Lower leg skin (tissue), 4 donors: ENCODE measurements at regions not wholly inside any gene's neighbourhood (a gene's known extent, or its start where the extent isn't known, plus 50 kb on each side); places are given as distances from the start of the nearest gene placed in this dataset.

Experiments used
- DNase-seq, 2 donors: peaks; one replicate each; pipeline ENCODE4 v3.0.0-alpha.2; 2019; ENCODE audit warnings: low spot score in 2 of 2
- H3K4me3 ChIP-seq: fragments of 200-600 bp; sonication (generic); 2 replicates; pipeline ENCODE4 v1.5.1; 2017; ENCODE audit warnings: mild to moderate bottlenecking, low read depth; ENCODE audit not compliant: poor library complexity, severe bottlenecking
- CTCF ChIP-seq, 3 donors: fragments of 450-650 bp; IDR thresholded peaks; one replicate each; pipeline ENCODE4 v1.5.1; 2016; ENCODE audit warnings: antibody characterized with exemption in 3 of 3, mild to moderate bottlenecking in 3 of 3, moderate library complexity in 2 of 3
- POLR2A ChIP-seq, 2 donors: fragments of 450-650 bp; IDR thresholded peaks; one replicate each; pipeline ENCODE4 v1.6.1; 2016 to 2017; ENCODE audit warnings: antibody characterized with exemption in 2 of 2, mild to moderate bottlenecking in 1 of 2, moderate library complexity in 1 of 2
- WGBS, 2 donors: methylation state at CpG; one replicate each; pipeline ENCODE4 v1.1.5; 2018; 5-methylcytosine and 5-hydroxymethylcytosine counted together
- intact Hi-C: fragments of 100-400 bp; cut with DNase I; formaldehyde crosslinking; loops from one replicate; pipeline ENCODE4 v1.15.0; 2023; ENCODE audit warnings: low total_unique reads

- 52 to 66% methylated on average over 2 of the region's 2 CpGs for WGBS, 2 donors
These were observed 987.3 kb downstream of the ADGRL2 start for GRCh38 chr1:82788038-82788437.

GRCh38 chr1:82786883-82787282 lies 986.1 kb downstream of the ADGRL2 start:
- intact Hi-C loops: no loop called here
- no peak for DNase-seq
- WGBS, 2 donors: 92% methylated on average over 1 of the region's 1 CpG
- TF ChIP-seq CTCF (IDR thresholded peaks at IDR 0.05) (no peak), POLR2A (IDR thresholded peaks at IDR 0.05) (no peak)
- H3K4me3 ChIP-seq: no peak overlapping the region

More at GRCh38 chr1:82788038-82788437, 987.3 kb downstream of the ADGRL2 start:
- DNase-seq: no peak
- no peak overlapping the region for H3K4me3 ChIP-seq
- intact Hi-C loops: no loop called here
- TF ChIP-seq POLR2A (IDR thresholded peaks at IDR 0.05) (no peak), CTCF (IDR thresholded peaks at IDR 0.05) (no peak)

- H3K4me3 ChIP-seq: no peak overlapping the region
- DNase-seq: no peak
- intact Hi-C loops: no loop called here
- 65 to 88% methylated on average over 1 of the region's 1 CpG for WGBS, 2 donors
- TF ChIP-seq POLR2A (IDR thresholded peaks at IDR 0.05) (no peak), CTCF (IDR thresholded peaks at IDR 0.05) (no peak)
These were observed 984.6 kb downstream of the ADGRL2 start for GRCh38 chr1:82785268-82785790.

GRCh38 chr1:82783044-82783443 lies 982.3 kb downstream of the ADGRL2 start:
- intact Hi-C loops: no loop called here
- TF ChIP-seq POLR2A (IDR thresholded peaks at IDR 0.05): no peak
- no peak for TF ChIP-seq CTCF (IDR thresholded peaks at IDR 0.05)
- 87 to 91% methylated on average over 5 of the region's 5 CpGs for WGBS, 2 donors
- no peak overlapping the region for H3K4me3 ChIP-seq
- DNase-seq: no peak

- 83 to 87% methylated on average over 2 of the region's 2 CpGs for WGBS, 2 donors
- H3K4me3 ChIP-seq: no peak overlapping the region
- TF ChIP-seq POLR2A (IDR thresholded peaks at IDR 0.05) (no peak), CTCF (IDR thresholded peaks at IDR 0.05) (no peak)
- intact Hi-C loops: no loop called here
- no peak for DNase-seq
These were observed 981.9 kb downstream of the ADGRL2 start for GRCh38 chr1:82782599-82782998.

GRCh38 chr1:82778612-82779011 lies 977.9 kb downstream of the ADGRL2 start:
- DNase-seq: no peak
- intact Hi-C loops: no loop called here
- TF ChIP-seq POLR2A (IDR thresholded peaks at IDR 0.05) (no peak), CTCF (IDR thresholded peaks at IDR 0.05) (no peak)
- no peak overlapping the region for H3K4me3 ChIP-seq
- WGBS, 2 donors: 69 to 85% methylated on average over 4 of the region's 4 CpGs
